ENCODE measurements at regions not wholly inside any gene's neighbourhood (a gene's known extent, or its start where the extent isn't known, plus 50 kb on each side); places are given as distances from the start of the nearest gene placed in this dataset.
"Not testable (repeated sequence)": the region's sequence is repeated elsewhere in the genome, so short reads cannot be mapped to it uniquely, and the experiment has no call there.

DNA sequence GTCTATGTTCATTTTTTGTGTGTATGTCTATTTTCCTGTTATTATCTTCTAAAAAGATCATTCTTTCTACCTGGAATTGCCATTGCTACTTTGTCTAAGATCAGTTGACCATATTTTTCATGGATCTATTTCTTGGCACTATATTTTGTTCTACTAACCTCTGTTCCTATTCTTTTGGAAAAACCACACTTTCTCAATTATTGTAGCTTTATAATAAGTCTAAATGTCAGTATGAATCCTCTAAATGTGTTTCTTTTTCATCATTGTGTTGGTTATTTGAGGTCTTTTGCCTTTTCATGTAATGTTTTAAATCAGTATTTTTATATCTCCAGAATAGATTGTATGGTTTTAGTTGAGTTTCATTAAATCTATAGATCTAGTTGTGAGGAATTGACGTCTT, 798.3 kb downstream of the FAT4 start:
- no peak for DNase-seq
- intact Hi-C loops (cut with micrococcal nuclease), result no loop called here
- no peak for ATAC-seq

DNA sequence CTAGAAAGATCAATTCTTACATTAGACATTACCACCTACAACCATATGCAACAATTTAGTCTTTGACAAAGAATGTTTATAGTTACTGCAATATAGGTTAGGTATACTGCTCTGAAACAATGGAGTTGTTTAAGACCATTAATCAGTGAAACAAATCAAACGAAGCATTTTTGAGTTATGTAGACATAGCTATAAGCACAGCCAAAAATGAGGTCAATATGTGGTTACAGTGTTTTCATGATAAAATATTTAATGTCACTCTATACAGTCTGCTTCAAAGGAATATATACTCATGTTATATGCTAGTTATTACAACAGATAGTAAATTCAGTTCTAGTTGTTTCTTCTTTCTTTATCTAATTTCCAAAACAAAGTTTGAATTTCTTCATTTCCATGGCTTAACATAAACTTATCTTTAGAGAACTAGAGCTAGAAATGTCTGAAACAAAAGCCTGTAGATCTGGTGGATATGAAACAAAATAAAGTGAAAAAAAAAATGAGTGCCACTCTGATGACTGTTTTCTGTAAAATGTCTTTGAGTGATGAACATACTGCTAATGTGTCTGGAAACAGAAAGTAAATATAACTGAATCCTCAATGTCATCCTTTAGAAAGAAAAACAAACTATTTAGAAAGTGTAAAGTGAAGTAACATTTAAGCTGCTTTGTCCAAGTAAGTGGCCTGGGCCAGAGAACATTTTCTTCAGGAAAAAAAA, 809.0 kb downstream of the FAT4 start:
- DNase-seq, result no peak
- ATAC-seq, result no peak
- intact Hi-C loops (cut with micrococcal nuclease), result no loop called here

DNA sequence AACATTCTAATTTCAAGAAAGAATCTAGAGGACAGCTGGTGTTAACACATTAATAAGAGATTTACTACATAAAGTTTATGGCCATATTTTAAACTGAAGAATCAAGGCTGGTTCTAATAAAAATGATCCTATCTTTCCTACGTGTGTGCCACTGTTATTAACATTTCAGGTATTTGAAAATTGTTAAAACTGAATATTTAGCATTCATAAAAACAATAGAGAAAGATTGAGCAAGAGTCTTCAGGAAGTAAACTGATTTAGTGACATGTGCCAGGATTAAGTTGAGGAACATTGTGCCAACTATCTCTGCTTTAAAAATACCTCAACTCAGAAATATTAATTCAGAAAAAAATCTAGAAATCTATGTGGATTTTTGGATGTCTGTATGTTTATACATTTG, 810.1 kb downstream of the FAT4 start:
- intact Hi-C loops (cut with micrococcal nuclease), result no loop called here
- no peak for DNase-seq
- no peak for ATAC-seq

DNA sequence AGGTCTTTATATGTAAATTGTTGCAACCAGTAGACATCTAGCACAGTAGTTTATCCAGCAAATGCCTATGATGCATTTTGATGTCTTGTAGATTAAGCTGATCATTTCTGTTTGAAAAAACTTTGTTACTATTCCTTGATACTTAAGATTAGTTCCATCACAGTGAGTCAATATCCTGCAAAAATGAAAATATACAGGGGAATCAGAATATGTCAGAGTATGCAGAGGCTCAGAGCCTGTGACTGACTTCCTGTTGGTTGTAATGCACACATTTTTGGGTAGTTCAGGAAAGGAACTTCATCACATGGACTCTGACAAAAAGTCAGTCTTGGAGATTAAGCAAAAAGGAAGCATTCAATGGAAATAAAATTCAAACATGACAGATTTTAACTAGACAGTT, 815.5 kb downstream of the FAT4 start:
- ATAC-seq (no peak), DNase-seq (no peak)
- intact Hi-C loops (cut with micrococcal nuclease), result no loop called here

DNA sequence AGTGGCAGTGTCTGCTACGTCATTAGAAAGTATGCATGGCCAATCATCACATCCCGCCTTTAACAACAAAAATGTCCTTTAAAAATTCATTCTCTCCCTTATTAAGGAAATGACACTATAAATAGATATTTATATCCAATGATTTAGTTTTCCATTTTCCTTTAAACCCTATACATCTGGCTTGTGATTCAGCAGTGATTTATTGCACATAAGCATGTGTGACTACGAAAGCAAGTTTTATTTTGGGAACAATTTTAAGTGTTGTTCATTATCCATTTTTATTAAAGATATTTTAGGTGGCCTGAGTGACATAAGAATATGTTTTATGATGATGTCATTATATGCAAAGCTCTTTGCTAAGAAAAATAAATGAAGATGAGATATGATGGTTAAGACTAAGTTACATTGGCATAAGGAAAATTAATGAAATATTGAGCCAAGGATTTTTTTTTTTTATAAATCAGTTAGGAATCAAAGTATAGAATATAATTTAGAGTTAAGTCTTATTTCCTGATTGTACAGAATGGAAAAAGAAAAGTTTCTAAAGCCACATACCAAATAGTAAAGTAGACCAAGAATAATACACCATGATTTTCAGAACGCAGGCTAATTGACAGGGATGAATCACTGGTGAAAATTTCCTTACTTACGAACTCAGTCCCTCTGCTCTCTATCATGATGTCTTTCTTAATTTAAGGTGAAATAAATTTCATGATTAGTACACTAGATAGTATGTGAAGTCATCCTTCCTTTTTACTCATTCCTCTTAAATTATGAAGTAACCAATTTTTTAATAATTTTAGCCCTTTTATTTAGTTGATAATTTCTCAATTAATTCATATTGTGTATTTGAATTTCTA, 822.4 kb downstream of the FAT4 start:
- DNase-seq, result no peak
- no peak for ATAC-seq
- intact Hi-C loops (cut with micrococcal nuclease), result no loop called here

DNA sequence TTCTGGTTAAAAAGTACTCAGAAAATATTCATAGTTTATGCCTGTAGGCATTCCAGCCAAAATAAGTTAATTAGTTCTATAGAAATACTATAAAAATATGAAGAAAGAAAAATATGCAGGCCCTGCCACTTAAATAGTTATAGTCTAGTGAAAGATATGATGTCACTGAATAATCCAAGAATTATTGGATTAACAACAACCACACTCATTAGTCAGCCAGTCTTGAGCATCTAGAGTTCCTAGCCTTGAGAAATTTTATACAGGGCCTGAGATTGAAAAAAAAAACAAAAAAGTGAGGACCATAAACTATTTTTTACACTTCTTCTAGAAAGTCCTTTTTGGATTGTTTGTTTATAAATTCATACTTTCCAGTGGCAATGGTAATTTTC, 823.0 kb downstream of the FAT4 start:
- no peak for DNase-seq
- intact Hi-C loops (cut with micrococcal nuclease), result no loop called here
- no peak for ATAC-seq

DNA sequence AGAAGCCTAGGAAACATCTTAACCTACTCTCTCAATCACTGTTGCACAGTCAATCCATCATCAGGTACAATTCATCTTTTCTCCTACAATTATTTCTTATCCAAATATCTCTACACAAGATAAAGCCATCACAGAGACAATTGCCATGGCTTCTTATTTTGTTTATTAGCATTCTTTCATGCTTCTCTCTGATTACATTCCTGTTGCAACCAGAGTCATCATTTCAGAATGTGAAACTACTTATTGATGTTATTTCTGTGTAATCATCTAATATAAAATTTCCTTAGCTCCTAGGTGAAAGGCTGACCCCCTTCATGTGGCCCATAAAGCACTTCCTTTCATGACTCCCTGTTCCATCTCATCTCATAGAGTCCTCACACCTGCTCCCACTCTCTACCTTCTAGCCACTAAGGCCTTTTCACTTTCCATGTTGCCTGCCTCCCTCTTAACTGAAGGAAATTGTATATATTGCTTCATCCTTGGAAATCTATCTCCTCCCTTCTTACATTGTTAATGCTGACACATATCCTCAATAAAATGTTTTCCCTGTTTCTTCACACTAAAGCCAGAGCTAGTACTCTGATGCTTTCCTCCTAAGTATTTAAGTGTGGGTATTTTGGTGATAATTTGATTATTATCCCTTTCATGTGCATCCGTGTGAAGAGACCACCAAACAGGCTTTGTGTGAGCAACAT, 829.9 kb downstream of the FAT4 start:
- ATAC-seq (no peak), DNase-seq (no peak)
- intact Hi-C loops (cut with micrococcal nuclease), result no loop called here

DNA sequence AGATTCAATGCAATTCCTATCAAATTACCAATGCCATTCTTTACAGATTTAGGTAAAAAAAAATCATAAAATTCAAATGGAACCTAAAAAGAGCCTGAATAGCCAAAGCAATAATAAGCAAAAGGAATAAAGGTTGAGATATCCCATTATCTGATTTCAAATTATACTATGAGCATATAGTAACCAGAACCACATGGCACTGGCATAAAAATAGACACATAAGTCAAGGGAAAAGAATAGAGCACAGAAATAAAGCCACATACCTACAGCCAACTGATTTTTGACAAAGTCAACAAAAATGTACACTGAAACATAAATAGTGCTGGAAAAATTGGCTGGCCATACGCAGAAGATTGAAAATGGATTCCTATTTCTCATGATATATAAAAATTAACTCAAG, 853.7 kb downstream of the FAT4 start:
- intact Hi-C loops (cut with micrococcal nuclease), result no loop called here
- no peak for DNase-seq
- ATAC-seq, result no peak

DNA sequence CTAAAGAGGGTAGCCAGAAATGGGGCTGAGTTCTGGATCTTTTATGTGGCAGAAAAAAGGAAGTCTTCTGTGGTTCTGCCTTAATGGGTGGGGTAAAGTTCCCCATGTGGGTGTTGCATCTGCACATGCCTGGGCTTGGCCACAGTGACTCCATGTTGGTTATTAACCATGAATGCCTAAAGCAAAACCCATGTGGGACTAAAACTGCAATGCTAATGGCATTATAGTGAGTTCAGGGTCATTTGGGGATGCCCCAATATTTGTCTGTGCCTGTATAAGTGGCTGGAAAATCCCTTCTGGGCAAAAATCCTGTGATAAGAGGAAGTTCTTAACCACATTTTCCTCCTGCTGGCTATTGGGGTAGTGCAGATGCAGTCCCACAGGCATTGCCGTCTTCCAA, 857.4 kb downstream of the FAT4 start:
- intact Hi-C loops (cut with micrococcal nuclease), result no loop called here
- no peak for DNase-seq
- no peak for ATAC-seq

DNA sequence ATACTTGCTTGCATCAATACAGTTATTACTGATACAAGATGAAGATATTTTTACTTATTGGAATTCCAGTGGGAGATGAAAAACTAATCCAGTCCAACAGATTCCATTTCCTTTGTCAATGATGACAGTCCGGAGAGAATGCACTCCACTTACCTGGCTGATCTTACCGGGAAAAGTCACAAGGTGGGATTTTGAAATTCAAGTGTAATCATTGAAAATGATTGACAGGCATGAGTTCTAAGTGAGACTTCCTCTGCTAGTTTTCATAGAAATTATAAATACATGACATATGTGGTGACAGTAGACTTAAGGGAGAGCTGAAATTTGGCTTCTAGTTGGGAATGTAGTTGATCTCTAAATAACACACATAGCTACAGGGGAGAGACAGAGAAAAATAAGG, 859.9 kb downstream of the FAT4 start:
- DNase-seq (no peak), ATAC-seq (no peak)
- intact Hi-C loops (cut with micrococcal nuclease), result no loop called here

DNA sequence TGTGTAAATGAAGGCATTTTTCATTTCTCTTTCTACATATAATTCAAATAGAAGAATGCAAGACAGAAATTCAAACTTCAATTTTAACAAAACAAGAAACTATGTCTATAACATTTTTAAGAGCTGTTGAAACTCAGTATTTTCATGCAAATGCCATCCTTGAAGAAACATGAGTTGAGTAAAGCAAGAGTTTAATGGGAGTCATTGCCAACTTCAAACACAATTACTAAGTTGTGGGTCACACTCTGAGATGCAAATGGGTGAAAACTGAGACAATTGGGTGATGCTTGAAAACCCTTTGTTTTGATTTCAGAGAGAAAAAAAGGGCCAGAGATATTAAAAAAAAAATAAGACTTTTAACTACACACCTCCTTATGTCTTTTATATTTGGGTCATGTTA, 865.9 kb downstream of the FAT4 start:
- DNase-seq (no peak), ATAC-seq (no peak)
- intact Hi-C loops (cut with micrococcal nuclease), result no loop called here

DNA sequence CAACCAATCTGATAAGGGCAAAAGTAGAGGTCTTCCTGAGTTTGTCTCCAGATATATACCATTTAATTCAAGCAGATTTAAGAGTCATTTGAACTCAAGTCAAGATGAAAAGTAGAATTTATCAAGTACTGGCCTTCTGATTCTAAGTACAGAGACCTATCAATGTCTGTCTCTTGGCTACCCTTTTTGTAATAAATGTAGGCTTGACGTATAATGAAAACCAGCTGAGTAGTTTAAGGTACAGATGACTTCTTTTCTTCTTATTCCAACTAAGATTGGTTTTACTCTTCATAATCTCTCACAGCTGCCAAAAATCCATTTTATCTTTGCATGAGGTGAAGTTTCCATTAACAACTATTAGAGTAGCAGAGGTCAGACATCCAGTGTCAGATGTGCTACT, 867.6 kb downstream of the FAT4 start:
- intact Hi-C loops (cut with micrococcal nuclease), result no loop called here
- DNase-seq (no peak), ATAC-seq (no peak)

DNA sequence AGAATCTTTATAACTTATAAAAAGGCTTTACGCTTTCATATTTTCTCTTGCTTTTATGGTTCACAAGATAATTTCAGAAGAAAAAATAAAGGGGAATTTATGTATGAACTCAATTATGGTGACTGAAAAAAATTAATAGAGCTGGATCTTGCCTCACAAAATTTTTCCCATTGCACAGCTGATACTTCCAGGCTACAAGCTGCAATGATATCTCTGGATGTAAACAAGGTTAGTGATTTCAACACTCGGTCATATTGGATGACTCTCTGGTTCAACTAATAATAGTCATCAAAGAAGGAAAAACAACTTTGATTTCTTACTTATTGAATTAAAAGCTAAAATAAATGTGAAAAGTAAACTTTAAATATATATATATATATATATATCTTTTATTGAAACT, 868.0 kb downstream of the FAT4 start:
- ATAC-seq, result no peak
- intact Hi-C loops (cut with micrococcal nuclease), result no loop called here

DNA sequence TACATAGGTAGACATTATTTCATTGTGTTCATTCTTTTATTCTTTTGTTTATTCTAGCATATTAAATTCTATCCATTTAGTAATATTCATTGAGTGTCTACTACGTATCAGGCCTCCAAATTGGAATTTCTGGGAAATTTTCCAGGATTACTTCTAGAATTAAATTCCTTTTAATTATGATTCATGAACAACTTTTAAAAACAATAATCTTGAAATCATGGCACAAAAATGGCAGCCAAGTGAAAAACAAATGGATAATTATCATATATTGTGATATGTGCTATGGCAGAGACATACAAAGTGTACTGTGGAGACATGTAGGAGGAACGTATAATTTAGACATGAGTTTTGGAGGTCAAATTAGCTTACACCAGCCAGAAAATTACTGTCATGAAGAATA, 868.5 kb downstream of the FAT4 start:
- DNase-seq, result no peak
- intact Hi-C loops (cut with micrococcal nuclease), result no loop called here
- ATAC-seq, result no peak

More for the DNA sequence above, 868.0 kb downstream of the FAT4 start:
- no peak for DNase-seq

DNA sequence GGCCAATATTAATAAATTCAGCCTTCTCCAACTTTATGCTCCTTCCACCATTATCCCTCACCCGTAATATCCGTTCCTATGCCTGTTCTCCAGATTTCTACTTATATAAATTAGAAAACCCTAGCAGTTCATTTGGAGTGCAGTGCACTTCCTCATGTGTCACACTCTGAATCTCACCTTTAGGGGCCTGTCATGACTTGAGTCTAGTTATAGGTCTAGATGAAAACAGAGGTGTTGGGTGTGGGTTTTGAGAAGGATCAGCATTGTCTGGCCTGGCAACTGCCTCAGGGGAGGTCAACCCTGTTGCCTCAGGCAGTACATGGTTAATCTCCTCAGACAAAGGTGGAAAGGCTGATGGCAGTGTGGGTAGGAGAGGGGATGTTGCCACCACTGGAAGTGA, 876.8 kb downstream of the FAT4 start:
- DNase-seq, result no peak
- intact Hi-C loops (cut with micrococcal nuclease), result no loop called here
- ATAC-seq, result no peak

DNA sequence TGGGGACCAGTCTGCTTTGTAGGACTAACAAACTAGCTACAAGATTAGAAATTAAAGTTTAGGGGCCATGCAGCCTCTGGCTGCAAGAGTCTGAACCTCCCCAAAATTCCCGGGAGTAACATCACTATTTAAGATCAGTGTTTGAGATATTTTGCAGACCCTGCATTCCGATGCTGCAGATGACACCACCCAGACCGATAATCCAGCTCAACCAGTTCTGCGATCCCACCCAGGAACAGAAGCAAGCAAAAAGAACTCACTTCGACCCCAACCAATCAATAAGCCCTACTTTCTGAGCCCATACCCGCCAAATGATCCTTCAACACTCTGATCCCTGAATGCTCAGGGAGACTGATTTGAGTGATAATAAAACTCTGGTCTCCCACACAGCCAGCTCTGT, 877.8 kb downstream of the FAT4 start:
- intact Hi-C loops (cut with micrococcal nuclease), result no loop called here
- ATAC-seq, result no peak
- no peak for DNase-seq

DNA sequence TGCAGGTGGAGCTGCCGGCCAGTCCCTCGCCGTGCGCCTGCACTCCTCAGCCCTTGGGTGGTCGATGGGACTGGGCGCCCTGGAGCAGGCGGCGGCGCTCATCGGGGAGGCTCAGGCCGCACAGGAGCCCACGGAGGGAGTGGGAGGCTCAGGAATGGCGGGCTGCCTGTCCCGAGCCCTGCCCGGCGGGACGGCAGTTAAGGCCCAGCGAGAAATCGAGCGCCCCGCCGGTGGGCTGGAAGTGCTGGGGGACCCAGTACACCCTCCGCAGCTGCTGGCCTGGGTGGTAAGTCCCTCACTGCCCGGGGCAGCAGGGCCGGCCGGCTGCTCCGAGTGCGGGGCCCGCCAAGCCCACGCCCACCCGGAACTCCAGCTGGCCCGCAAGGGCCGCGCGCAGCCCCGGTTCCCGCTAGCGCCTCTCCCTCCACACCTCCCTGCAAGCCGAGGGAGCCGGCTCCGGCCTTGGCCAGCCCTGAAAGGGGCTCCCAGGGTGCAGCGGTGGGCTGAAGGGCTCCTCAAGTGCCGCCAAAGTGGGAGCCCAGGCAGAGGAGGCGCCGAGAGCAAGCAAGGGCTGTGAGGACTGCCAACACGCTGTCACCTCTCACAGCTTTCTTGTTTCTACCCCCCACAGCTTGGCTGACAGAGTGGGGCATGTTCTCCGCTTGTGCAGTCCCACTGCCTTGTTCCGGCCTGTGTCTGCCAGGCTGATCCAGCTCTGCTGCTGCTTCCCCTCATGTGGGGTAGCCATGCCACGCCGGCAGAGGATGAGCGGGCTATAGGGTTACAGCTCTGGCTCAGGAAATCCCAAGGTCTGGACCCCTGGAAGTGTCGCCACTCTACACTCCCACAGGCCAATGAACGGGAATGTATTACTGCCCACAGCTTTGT, 886.7 kb downstream of the FAT4 start:
- intact Hi-C loops (cut with micrococcal nuclease); ATAC-seq; DNase-seq: not testable (repeated sequence)

DNA sequence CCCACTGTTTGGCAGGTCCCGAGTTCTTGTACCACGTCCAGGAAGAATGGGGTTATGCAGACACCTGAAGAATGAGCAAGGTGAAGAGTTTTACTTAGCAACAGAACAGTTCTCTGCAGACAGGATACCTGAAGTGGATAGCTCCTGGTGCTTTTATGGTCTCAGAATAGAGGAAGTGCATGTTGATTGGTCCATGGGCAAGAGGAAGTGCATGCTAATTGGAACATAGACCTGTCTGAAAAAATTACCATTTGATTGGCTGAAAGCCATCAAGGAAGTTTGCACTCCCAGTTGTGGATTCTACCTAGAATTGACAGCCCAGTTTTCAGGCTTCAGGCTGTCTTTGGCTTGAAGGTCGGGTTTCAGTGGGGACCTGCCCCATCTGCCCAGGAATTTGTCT, 887.5 kb downstream of the FAT4 start:
- intact Hi-C loops (cut with micrococcal nuclease), result no loop called here
- ATAC-seq (no peak), DNase-seq (no peak)

DNA sequence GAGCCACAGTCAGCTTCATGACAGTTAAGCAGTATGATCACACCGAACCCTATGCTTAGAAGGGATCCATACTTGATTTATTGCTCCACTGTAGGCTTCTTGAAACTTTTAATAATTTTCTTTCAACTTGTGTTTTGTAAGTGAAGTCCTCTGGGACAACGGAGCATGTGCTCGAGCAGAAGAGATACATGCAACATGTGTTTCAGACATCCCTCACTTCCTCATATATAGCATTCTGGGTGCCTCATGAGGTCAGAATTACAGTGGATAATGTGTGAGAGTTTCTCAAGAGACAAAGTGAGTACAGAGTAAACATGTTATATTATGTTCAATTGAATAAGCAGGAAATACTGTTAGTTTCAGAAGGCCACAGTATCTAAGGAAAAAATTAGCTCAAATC, 893.2 kb downstream of the FAT4 start:
- no peak for DNase-seq
- intact Hi-C loops (cut with micrococcal nuclease), result no loop called here
- ATAC-seq, result no peak
